HL-60/S4 (cell line): ENCODE measurements at regions not wholly inside any gene's neighbourhood (a gene's known extent, or its start where the extent isn't known, plus 50 kb on each side); places are given as distances from the start of the nearest gene placed in this dataset.

Source experiments
- in situ Hi-C: fragments of 300-500 bp; cut with MboI; formaldehyde crosslinking; loops from 2 replicates; pipeline ENCODE4 v1.14.3; 2022; ENCODE audit warnings: low sequenced_read_pairs

DNA sequence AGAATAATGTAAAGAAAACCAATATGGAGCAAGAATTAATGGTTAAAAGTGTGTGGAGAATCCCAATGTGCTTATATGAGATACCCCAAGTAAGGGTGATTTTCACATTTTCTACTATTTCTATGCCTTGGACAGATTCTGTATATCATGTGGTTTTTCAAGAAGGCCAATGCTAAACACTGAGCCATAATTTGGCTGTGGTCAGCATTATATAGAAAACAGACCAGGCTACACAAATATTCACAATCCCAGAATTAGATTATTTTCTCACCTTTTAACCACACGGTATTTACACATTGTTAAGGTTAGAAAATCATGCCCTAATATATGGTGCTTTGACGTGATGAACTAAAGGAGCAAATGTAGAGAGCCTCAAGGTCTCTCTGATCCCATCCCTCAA is 277.4 kb upstream of the LRATD1 start:
- in situ Hi-C loops, result no loop called here

DNA sequence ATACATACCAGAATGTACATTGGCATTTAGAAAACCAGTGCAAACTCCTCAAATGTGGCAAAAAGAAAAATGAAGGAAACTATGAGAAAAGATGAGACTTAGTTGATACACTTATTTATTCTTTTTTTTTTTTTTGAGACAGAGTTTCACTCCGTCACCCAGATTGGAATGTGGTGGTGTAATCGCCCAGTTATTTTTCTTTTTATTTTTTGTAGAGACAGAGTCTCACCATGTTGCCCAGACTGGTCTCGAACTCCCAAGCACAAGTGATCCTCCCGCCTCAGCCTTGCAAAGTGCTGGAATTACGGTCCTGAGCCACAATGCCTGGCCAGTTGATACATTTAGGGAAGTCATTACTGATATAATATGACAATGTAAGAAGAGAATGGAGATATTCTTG is 274.2 kb upstream of the LRATD1 start:
- in situ Hi-C loops, result no loop called here

GRCh38 chr2:14358774-14359173 is 273.7 kb upstream of the LRATD1 start:
- in situ Hi-C loops, result no loop called here

- in situ Hi-C loops, result no loop called here
These were observed 269.4 kb upstream of the LRATD1 start for GRCh38 chr2:14363137-14363536.

DNA sequence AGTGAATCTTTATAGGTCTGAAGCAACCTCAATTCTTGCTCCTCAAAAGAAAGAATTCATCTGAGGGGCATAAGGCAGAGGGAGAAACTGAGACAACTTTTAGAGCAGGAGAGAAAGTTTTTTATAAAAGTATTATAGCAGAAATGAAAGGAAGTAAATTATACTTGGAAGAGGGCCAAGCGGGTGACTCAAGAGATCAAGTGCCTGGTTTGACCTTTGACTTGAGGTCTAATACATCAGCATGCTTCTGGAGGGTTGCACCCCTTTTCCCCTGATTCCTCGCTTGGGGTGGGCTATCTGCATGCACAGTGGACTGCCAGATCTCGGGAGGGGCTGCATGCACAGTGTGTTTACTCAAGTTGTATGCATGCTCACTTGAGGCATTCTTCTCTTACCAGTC is 268.5 kb upstream of the LRATD1 start:
- in situ Hi-C loops, result no loop called here

GRCh38 chr2:14364471-14364870 is 268.0 kb upstream of the LRATD1 start:
- in situ Hi-C loops, result no loop called here

DNA sequence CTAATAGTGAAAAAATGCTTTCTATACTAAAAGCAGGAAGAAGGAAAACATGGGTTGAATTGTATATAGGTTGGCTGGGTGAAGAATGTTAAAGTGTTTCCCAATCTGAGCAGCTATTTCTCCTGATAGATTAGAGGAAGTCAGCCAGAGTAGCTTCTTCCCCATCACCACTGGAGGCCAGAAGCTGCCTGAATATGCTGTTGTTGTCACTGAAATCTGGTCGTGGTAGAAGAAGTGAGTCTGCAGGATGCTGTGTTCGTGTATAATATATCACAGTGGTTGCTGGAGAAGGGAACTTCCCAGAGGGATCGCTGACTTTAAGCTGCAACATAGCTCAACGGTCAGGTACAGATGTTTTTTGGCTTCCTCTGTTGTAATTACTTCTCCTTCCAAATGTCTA is 247.5 kb upstream of the LRATD1 start:
- in situ Hi-C loops, result no loop called here

DNA sequence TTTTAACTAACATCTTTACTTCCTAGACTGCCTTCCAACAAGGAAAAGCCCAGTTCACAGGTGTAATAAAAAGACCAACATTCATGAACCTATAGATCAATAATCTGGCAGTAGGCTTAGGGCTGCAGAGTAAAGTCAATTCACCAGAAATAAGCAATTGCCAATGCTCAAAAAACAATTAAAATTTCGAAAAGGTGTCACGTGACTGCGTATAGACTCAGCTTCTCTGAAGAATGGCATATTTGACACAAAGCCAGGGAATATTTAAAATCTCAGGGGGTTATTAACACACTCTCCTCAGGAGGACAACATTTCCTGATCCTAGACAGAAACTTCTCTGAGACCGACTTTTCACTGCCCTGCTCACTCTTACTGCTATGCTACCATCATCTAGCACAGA is 245.2 kb upstream of the LRATD1 start:
- in situ Hi-C loops, result no loop called here

DNA sequence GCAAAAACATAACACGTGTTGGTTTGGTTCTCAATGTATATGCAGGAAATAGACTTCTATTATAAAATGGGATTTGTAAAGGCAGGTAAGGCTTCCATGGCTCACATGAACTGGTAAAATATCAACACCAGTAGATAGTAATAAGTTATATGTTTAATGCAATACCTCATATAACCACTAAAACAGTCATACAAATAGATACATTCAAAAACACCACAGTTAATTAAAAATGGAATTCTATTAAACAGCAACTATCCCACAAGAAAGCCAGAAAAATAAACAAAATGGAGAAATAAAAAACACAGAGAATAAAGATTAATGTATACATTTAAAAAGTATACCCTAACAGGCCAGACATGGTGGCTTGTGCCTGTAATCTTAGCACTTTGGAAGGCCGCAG is 243.8 kb upstream of the LRATD1 start:
- in situ Hi-C loops, result no loop called here

- in situ Hi-C loops, result no loop called here
These were observed 235.9 kb upstream of the LRATD1 start for GRCh38 chr2:14396533-14397083.

- in situ Hi-C loops, result no loop called here
These were observed 233.9 kb upstream of the LRATD1 start for GRCh38 chr2:14398641-14399040.

DNA sequence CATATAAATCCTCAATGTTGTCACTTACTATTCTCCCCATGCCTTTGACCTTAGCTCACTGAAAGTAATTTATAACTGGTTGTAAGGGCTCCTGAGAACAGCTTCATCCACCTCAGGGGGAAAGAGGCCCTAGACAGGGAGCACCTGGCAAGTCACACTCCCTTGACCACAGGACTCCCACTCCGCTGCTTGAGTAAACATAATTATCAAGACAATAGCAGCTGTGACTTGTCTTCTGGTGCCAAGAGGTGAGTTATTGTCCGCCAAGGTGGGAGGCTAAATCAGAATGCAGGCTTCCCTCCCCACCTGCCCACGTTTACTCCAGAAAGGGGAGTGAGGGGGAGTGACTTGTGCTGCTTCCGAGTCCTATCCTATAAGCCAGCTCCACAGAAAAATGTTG is 230.6 kb upstream of the LRATD1 start:
- in situ Hi-C loops, result no loop called here

DNA sequence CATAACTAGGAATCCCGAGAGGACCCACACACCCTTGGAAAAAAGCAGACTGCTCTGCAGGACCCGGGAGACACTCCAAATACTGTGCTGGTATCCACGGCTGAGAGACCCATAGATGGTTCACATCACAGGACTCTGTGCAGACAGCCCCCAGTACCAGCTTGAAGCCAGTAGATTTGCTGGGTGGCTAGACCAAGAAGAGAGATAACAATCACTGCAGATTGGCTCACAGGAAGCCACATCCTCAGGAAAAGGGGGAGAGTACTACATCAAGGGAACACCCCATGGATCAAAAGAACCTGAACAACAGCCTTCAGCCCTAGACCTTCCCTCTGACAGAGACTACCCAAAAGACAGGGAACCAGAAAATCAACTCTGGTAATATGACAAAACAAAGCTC is 223.8 kb upstream of the LRATD1 start:
- in situ Hi-C loops, result no loop called here

GRCh38 chr2:14417551-14417950 is 215.0 kb upstream of the LRATD1 start:
- in situ Hi-C loops, result no loop called here

GRCh38 chr2:14418115-14418514 is 214.4 kb upstream of the LRATD1 start:
- in situ Hi-C loops, result no loop called here

- in situ Hi-C loops, result no loop called here
These were observed 211.7 kb upstream of the LRATD1 start for GRCh38 chr2:14420851-14421250.

DNA sequence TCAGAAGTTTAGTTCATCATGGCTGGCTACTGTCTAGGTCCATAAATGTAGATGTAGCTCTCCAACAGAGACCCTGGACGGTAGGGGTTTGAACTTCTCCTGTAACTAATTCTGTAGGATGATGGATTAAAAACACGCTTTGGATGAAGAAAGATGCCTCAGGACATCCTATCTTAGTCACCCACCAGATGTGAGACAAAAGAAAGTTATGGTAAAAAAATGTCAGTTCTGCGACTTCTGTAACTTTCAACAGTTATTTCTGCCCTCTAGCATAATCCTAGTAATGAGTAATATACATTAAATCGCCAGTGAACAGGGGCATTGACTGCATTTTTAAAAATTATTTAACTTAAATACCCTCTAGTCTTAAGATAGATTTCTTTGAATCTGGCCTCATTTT is 210.1 kb upstream of the LRATD1 start:
- in situ Hi-C loops, result no loop called here

DNA sequence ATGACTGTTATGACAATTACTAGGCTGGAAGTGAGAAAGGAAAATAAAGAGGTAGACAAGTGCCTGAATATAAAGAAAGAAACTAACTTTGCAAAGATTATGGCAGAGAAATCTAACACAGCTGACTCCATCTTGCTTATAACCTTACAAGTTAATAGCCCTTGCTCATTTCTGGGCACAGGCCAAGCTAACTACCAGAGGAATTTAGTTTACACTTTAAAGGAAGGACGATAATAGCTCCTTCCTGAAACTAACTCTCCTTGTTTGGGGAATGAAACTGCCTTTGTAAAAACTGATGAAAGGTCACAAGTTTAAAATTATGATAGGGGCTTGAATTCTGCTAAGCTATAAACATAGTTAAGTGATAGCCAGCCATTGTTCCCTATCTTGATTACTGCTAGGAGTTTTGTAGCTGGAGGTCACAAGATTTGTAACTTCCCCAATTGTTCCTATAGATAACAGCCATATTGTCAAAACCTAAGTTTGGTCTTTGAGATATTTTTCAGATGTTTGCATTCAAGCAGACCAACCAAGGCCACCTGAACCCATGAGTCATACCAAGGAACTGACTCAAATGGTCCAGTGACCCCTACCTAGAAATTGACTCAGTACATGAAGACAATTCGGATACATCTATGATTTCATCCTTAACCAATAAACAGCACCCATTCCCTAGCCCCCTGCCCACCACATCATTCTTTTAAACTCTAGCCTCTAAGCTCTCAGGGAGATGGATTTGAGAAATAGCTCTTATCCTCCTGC is 209.2 kb upstream of the LRATD1 start:
- in situ Hi-C loops, result no loop called here

DNA sequence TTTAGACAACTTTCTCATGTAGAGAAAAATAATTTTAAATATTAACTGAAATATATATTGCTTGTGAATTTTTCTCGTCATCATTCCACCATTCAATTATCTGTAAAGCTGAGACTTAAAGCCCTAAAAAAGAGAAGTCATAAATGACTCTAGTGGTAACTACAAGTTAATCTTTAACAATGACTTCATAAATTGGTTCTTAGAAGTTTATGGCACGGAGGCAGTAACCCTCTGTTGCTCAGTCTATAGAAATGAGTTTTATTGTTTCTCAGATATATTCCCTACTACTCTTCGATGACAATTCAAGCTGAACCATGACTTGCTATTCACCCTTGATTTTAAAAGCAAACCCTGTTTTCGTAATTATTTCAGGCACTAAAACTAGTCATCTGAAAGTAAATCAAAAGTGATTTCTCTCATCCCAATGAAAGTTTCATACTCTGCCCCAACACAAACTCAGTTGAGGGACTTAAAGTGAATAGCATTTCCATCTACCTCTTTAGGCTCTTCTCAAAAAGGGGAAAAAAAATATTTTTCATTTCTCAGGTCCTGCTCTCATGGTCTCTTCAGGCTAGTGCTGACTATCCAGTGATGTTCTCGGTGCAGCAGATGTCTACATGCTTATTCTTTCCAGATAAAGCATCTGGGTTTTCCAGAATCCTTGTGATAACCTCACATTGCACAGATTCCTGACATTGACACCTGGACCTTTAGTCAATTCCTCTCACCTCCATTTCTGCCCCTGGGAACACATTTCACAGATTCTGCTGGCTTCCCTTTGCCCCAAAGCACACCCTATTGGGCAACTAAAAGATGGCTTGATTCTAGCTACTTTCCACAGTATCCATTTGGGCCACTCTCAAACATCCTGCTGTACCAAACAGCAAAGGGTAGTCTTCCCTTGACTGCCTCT is 207.8 kb upstream of the LRATD1 start:
- in situ Hi-C loops, result no loop called here

- in situ Hi-C loops, result no loop called here
These were observed 206.6 kb upstream of the LRATD1 start for GRCh38 chr2:14425869-14426268.

DNA sequence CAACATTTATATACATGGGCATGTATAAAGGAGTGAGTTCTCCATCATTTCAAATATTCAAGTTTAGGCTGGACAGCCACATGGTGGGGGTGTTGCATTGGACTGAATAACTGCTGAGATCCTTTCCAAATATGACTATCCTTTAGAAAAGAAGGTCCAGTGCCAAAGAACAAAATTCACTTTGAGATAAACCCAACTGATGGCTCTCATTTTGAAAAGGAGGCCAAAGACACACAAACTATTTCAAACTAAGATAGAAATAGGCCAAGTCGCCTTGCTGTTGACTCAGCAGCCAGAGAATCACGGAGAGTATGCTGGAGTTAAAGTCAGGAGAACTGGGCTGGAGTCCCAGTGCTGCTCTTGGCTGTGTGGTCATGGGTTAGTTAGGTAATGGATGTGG is 204.5 kb upstream of the LRATD1 start:
- in situ Hi-C loops, result no loop called here

- in situ Hi-C loops, result no loop called here
These were observed 198.5 kb upstream of the LRATD1 start for GRCh38 chr2:14433946-14434495.
